ENCODE measurements at regions not wholly inside any gene's neighbourhood (a gene's known extent, or its start where the extent isn't known, plus 50 kb on each side); places are given as distances from the start of the nearest gene placed in this dataset.

DNA sequence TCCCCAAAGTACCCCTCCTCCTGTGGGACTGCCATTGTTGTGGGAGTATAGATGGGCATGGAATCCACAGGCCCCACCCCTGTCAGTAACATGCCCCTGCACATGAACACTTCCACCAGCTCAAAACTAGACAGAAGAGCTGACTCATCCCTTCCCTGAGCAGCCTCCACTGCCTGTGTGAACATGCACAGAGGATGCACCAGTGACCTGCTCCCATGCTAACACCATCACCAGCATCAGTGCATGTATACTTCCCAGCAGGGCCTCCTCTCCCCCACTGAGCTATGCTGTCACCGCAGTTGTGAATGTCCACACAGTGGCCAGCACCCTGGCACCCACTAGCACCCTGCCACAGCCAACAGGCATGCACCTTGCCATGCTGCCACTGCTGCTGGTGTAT is 939.8 kb downstream of the EFNA5 start:
- Histone ChIP-seq H3K14ac (replicated peaks; ENCODE audit: low read depth, low read length) (no peak overlapping the region), H4K20me1 (ENCODE audit: insufficient read depth, low read length) (no peaks in the 10 kb centered on the region), H3K9me3 (ENCODE audit: control insufficient read depth, insufficient read depth, low read length) (peaks cover 8% of the 10 kb centered on the region), H2BK120ac (ENCODE audit: low read depth, low read length) (no peak overlapping the region), H4K91ac (ENCODE audit: insufficient read depth, low read depth, low read length) (no peak overlapping the region), H2BK15ac (ENCODE audit: low read depth, low read length) (no peak overlapping the region), H3K79me1 (ENCODE audit: low read depth in 1 of 2, low read length in 2 of 2) (no peaks in the 10 kb centered on the region), H4K8ac (ENCODE audit: low read depth in 2 of 2, low read length in 2 of 2) (no peak overlapping the region), H2AFZ (replicated peaks; ENCODE audit: low read length, poor library complexity) (no peak overlapping the region), H3K9me1 (ENCODE audit: insufficient read depth, low read length) (no peaks in the 10 kb centered on the region), H3K27ac (ENCODE audit: insufficient read depth, low read length) (no peak overlapping the region), H3K23ac (ENCODE audit: low read depth, low read length) (no peak overlapping the region), H2BK20ac (ENCODE audit: low read depth, low read length) (no peak overlapping the region), H3K4ac (ENCODE audit: low read depth, low read length) (no peak overlapping the region), H3K56ac (ENCODE audit: extremely low read depth, insufficient read depth, low read length) (no peak overlapping the region), H3K4me2 (ENCODE audit: low read depth, low read length) (no peak overlapping the region), H2BK5ac (ENCODE audit: low read depth, low read length, poor library complexity, severe bottlenecking) (no peak overlapping the region), H3K4me3 (ENCODE audit: insufficient read depth, low read depth, low read length) (no peak overlapping the region), H3K18ac (ENCODE audit: low read depth, low read length) (no peak overlapping the region), H3K36me3 (ENCODE audit: control insufficient read depth, insufficient read depth, low read length) (no peaks in the 10 kb centered on the region), H3K9ac (ENCODE audit: low read depth, low read length) (no peak overlapping the region), H2AK5ac (ENCODE audit: low read depth, low read length) (no peak overlapping the region), H2AK9ac (replicated peaks; ENCODE audit: low read depth, low read length, poor library complexity) (no peak overlapping the region), H4K5ac (ENCODE audit: low read depth, low read length) (no peak overlapping the region), H3K27me3 (ENCODE audit: control insufficient read depth, insufficient read depth, low read length) (no peaks in the 10 kb centered on the region), H3K4me1 (ENCODE audit: control insufficient read depth, insufficient read depth, low read length) (no peaks in the 10 kb centered on the region)
- no peak for TF ChIP-seq BHLHE40 (IDR thresholded peaks at IDR 0.05; ENCODE audit: low read depth, low read length)
- TF ChIP-seq CHD1 (IDR thresholded peaks at IDR 0.05; ENCODE audit: low read depth, low read length), result no peak
- no peak for TF ChIP-seq SMC3 (IDR thresholded peaks at IDR 0.05; ENCODE audit: low read depth, low read length)
- no peak for TF ChIP-seq FOS (IDR thresholded peaks at IDR 0.05; ENCODE audit: low read depth, low read length)
- TF ChIP-seq RFX5 (IDR thresholded peaks at IDR 0.05; ENCODE audit: low read depth, low read length), result no peak
- TF ChIP-seq, protein P1, sequence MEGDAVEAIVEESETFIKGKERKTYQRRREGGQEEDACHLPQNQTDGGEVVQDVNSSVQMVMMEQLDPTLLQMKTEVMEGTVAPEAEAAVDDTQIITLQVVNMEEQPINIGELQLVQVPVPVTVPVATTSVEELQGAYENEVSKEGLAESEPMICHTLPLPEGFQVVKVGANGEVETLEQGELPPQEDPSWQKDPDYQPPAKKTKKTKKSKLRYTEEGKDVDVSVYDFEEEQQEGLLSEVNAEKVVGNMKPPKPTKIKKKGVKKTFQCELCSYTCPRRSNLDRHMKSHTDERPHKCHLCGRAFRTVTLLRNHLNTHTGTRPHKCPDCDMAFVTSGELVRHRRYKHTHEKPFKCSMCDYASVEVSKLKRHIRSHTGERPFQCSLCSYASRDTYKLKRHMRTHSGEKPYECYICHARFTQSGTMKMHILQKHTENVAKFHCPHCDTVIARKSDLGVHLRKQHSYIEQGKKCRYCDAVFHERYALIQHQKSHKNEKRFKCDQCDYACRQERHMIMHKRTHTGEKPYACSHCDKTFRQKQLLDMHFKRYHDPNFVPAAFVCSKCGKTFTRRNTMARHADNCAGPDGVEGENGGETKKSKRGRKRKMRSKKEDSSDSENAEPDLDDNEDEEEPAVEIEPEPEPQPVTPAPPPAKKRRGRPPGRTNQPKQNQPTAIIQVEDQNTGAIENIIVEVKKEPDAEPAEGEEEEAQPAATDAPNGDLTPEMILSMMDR (conservative IDR thresholded peaks at IDR 0.05; ENCODE audit: low read depth, low read length), result no peak
- TF ChIP-seq, protein P2, sequence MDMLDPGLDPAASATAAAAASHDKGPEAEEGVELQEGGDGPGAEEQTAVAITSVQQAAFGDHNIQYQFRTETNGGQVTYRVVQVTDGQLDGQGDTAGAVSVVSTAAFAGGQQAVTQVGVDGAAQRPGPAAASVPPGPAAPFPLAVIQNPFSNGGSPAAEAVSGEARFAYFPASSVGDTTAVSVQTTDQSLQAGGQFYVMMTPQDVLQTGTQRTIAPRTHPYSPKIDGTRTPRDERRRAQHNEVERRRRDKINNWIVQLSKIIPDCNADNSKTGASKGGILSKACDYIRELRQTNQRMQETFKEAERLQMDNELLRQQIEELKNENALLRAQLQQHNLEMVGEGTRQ (IDR thresholded peaks at IDR 0.05; ENCODE audit: low read depth, low read length), result no peak
- no CpG with 5 or more reads among the region's 1 CpG for WGBS, 2 experiments (ENCODE audit: extremely low coverage in 2 of 2, insufficient read length in 1 of 2)
- dilution Hi-C loops (cut with HindIII; ENCODE audit: low sequenced_read_pairs, unreplicated experiment), result no loop called here
- in situ Hi-C loops (cut with MboI; ENCODE audit: low sequenced_read_pairs), result no loop called here
- POLR2A ChIA-PET (ENCODE audit: unreplicated experiment), result no interaction called here
- no TSS peak for BruUV-seq (replicated peaks)
- CTCF ChIA-PET, result no interaction called here
- intact Hi-C loops (cut with micrococcal nuclease), result no loop called here
- DNase-seq (no peak), ATAC-seq (ENCODE audit: low read depth) (no peak)

Measured in IMR-90 (cell line).